GM23248 (cell line): ENCODE measurements at regions not wholly inside any gene's neighbourhood (a gene's known extent, or its start where the extent isn't known, plus 50 kb on each side); places are given as distances from the start of the nearest gene placed in this dataset.
"Not testable (repeated sequence)": the region's sequence is repeated elsewhere in the genome, so short reads cannot be mapped to it uniquely, and the experiment has no call there.

Experiments
- DNase-seq: peaks from one replicate; pipeline ENCODE4 v3.0.0-alpha.2; 2015
- H2AFZ ChIP-seq: fragments of 200-600 bp; sonication (generic); 2 replicates; pipeline ENCODE4 v1.6.1; 2016; ENCODE audit warnings: antibody characterized with exemption
- H3F3A ChIP-seq: fragments of 200-600 bp; sonication (generic); 2 replicates; pipeline ENCODE4 v1.6.1; 2016; ENCODE audit warnings: mild to moderate bottlenecking, antibody characterized with exemption, mixed run types; ENCODE audit not compliant: insufficient read depth
- H3K27ac ChIP-seq: fragments of 200-600 bp; sonication (generic); 2 replicates; pipeline ENCODE4 v1.5.1; 2016; ENCODE audit warnings: mild to moderate bottlenecking
- H3K27me3 ChIP-seq: fragments of 200-600 bp; sonication (generic); replicated peaks from 2 replicates; pipeline ENCODE4 v1.6.1; 2016; ENCODE audit warnings: mild to moderate bottlenecking; ENCODE audit not compliant: insufficient read depth
- H3K36me3 ChIP-seq: fragments of 200-600 bp; sonication (generic); 2 replicates; pipeline ENCODE4 v1.6.1; 2016; ENCODE audit warnings: low read depth, mild to moderate bottlenecking
- H3K4me1 ChIP-seq: fragments of 200-600 bp; sonication (generic); 2 replicates; pipeline ENCODE4 v1.6.1; 2016; ENCODE audit warnings: mild to moderate bottlenecking; ENCODE audit not compliant: insufficient read depth
- H3K4me2 ChIP-seq: fragments of 200-600 bp; sonication (generic); one replicate; pipeline ENCODE4 v1.6.1; 2016; ENCODE audit warnings: mild to moderate bottlenecking; ENCODE audit not compliant: unreplicated experiment
- H3K4me3 ChIP-seq: fragments of 200-600 bp; sonication (generic); 2 replicates; pipeline ENCODE4 v1.5.1; 2016; ENCODE audit warnings: mild to moderate bottlenecking
- H3K79me2 ChIP-seq: fragments of 200-600 bp; sonication (generic); 2 replicates; pipeline ENCODE4 v1.6.1; 2016; ENCODE audit warnings: mild to moderate bottlenecking; ENCODE audit not compliant: insufficient read depth
- H3K9ac ChIP-seq: fragments of 200-600 bp; sonication (generic); 2 replicates; pipeline ENCODE4 v1.6.1; 2016; ENCODE audit warnings: mild to moderate bottlenecking
- H3K9me2 ChIP-seq: fragments of 200-600 bp; sonication (generic); 2 replicates; pipeline ENCODE4 v1.6.1; 2016; ENCODE audit warnings: mixed run types, mild to moderate bottlenecking, moderate library complexity; ENCODE audit not compliant: insufficient read depth
- H3K9me3 ChIP-seq: fragments of 200-600 bp; sonication (generic); one replicate; pipeline ENCODE4 v1.6.1; 2017; ENCODE audit warnings: low read depth
- H4K20me1 ChIP-seq: fragments of 200-600 bp; sonication (generic); 2 replicates; pipeline ENCODE4 v1.6.0; 2016; ENCODE audit not compliant: insufficient read depth
- EZH2 ChIP-seq: fragments of 200-600 bp; sonication (generic); IDR thresholded peaks from 2 replicates; pipeline ENCODE4 v1.6.1; 2018; ENCODE audit warnings: antibody characterized with exemption, mild to moderate bottlenecking; ENCODE audit not compliant: insufficient read depth, poor library complexity, severe bottlenecking
- EZH2phosphoT487 ChIP-seq: fragments of 200-600 bp; sonication (generic); IDR thresholded peaks from 2 replicates; pipeline ENCODE4 v1.6.1; 2018; ENCODE audit warnings: antibody characterized with exemption, moderate library complexity, mild to moderate bottlenecking, low read depth; ENCODE audit not compliant: insufficient read depth
- WGBS, 2 experiments: methylation state at CpG; one replicate each; pipeline ENCODE4 v1.1.6; 2015 to 2017; ENCODE audit warnings: low lambda C conversion rate in 2 of 2, low coverage in 1 of 2; ENCODE audit errors: missing lambda C conversion rate in 2 of 2; 5-methylcytosine and 5-hydroxymethylcytosine counted together
- in situ Hi-C: fragments of 300-500 bp; cut with MboI; formaldehyde crosslinking; loops from 2 replicates; pipeline ENCODE4 v1.15.0; 2020

GRCh38 chrX:74117962-74118902, 185.7 kb upstream of the ZCCHC13 start:
- Histone ChIP-seq H3K4me1 (0 out of 2 replicates have a peak, but pooled peaks cover 3% of the 10 kb centered on the region), H3K27me3 (no peaks in the 10 kb centered on the region), H4K20me1 (no peaks in the 10 kb centered on the region), H3K9me3 (no peaks in the 10 kb centered on the region), H3F3A (no peaks in the 10 kb centered on the region; the same call in 1 of the 2 replicates), H2AFZ (no peak overlapping the region), H3K9me2 (no peaks in the 10 kb centered on the region), H3K27ac (no peak overlapping the region), H3K36me3 (no peaks in the 10 kb centered on the region), H3K9ac (no peak overlapping the region), H3K4me2 (no peak overlapping the region), H3K4me3 (no peak overlapping the region), H3K79me2 (no peaks in the 10 kb centered on the region)
- peak; percentile 6 for DNase-seq
- in situ Hi-C loops, result no loop called here
- 91 to 100% methylated on average over 4 to 10 of the region's 10 CpGs for WGBS, 2 experiments
- no peak for TF ChIP-seq EZH2
- TF ChIP-seq EZH2phosphoT487, result no peak

GRCh38 chrX:74111245-74111644, 192.7 kb upstream of the ZCCHC13 start:
- DNase-seq, result no peak
- Histone ChIP-seq H3K4me2 (no peak overlapping the region), H3K4me3 (no peak overlapping the region), H3K79me2 (no peaks in the 10 kb centered on the region), H3F3A (no peaks in the 10 kb centered on the region), H3K4me1 (no peaks in the 10 kb centered on the region), H4K20me1 (no peaks in the 10 kb centered on the region), H3K9me2 (no peaks in the 10 kb centered on the region), H3K9ac (no peak overlapping the region), H3K27ac (no peak overlapping the region), H3K9me3 (no peaks in the 10 kb centered on the region), H2AFZ (no peak overlapping the region), H3K27me3 (no peaks in the 10 kb centered on the region), H3K36me3 (no peaks in the 10 kb centered on the region)
- TF ChIP-seq EZH2 (no peak), EZH2phosphoT487 (no peak)
- in situ Hi-C loops, result no loop called here

GRCh38 chrX:74107666-74108065, 196.3 kb upstream of the ZCCHC13 start:
- Histone ChIP-seq H2AFZ (no peak overlapping the region), H3K9me3 (no peaks in the 10 kb centered on the region), H3K27me3 (no peaks in the 10 kb centered on the region), H3K9ac (no peak overlapping the region), H3K27ac (no peak overlapping the region), H3K4me1 (peaks cover 6% of the 10 kb centered on the region; the same call in 1 of the 2 replicates), H3F3A (no peaks in the 10 kb centered on the region), H3K9me2 (no peaks in the 10 kb centered on the region), H4K20me1 (no peaks in the 10 kb centered on the region), H3K4me2 (no peak overlapping the region), H3K36me3 (no peaks in the 10 kb centered on the region), H3K79me2 (no peaks in the 10 kb centered on the region), H3K4me3 (no peak overlapping the region)
- DNase-seq, result no peak
- in situ Hi-C loops, result no loop called here
- no peak for TF ChIP-seq EZH2phosphoT487
- no peak for TF ChIP-seq EZH2

GRCh38 chrX:74104356-74105015, 199.5 kb upstream of the ZCCHC13 start:
- no peaks in the 10 kb centered on the region for H3K9me3 ChIP-seq
- H3K27me3 ChIP-seq, result no peaks in the 10 kb centered on the region
- no peak overlapping the region for H3K4me3 ChIP-seq
- H3F3A ChIP-seq, result no peaks in the 10 kb centered on the region
- no peaks in the 10 kb centered on the region for H3K36me3 ChIP-seq
- no peak overlapping the region for H2AFZ ChIP-seq
- H3K27ac ChIP-seq, result peak overlapping the region; percentile 58
- peak; percentile 73 for DNase-seq
- peaks cover 6% of the 10 kb centered on the region; the same call in 1 of the 2 replicates for H3K4me1 ChIP-seq
- H3K4me2 ChIP-seq, result peak overlapping the region; percentile 20
- WGBS, 2 experiments, result 38 to 41% methylated on average over 2 to 3 of the region's 3 CpGs
- H3K9me2 ChIP-seq, result no peaks in the 10 kb centered on the region
- no peak overlapping the region for H3K9ac ChIP-seq
- H3K79me2 ChIP-seq, result no peaks in the 10 kb centered on the region
- TF ChIP-seq EZH2phosphoT487 (no peak), EZH2 (no peak)
- in situ Hi-C loops, result no loop called here
- H4K20me1 ChIP-seq, result no peaks in the 10 kb centered on the region

GRCh38 chrX:74098407-74098806, 205.6 kb upstream of the ZCCHC13 start:
- H3K36me3 ChIP-seq, H3K4me2 ChIP-seq, H3K27me3 ChIP-seq, H3K79me2 ChIP-seq, H3K9me3 ChIP-seq, in situ Hi-C loops, H3F3A ChIP-seq, H2AFZ ChIP-seq, H3K4me3 ChIP-seq, H3K4me1 ChIP-seq, H3K27ac ChIP-seq, H4K20me1 ChIP-seq, H3K9ac ChIP-seq, DNase-seq, H3K9me2 ChIP-seq: not testable (repeated sequence)
- 87% methylated on average over 6 of the region's 31 CpGs; no CpG with 5 or more reads in 1 of the 2 experiments for WGBS, 2 experiments
